CD14-positive monocyte (primary cell): ENCODE measurements at regions not wholly inside any gene's neighbourhood (a gene's known extent, or its start where the extent isn't known, plus 50 kb on each side); places are given as distances from the start of the nearest gene placed in this dataset.

Experiments
- DNase-seq, 3 donors: peaks; one replicate each; pipeline ENCODE4 v3.0.0-alpha.2; 2011 to 2022
- H2AFZ ChIP-seq: 2 replicates; pipeline ENCODE4 v1.6.0; 2012; ENCODE audit warnings: mild to moderate bottlenecking, low read depth, low read length, inconsistent platforms; ENCODE audit not compliant: insufficient read depth, poor library complexity, severe bottlenecking
- H3K27ac ChIP-seq, 2 donors: 1 replicate in 1 of 2; 2 replicates in 1 of 2; pipeline ENCODE4 v1.5.1; 2012 to 2013; ENCODE audit warnings: low read length in 2 of 2, control low read depth in 1 of 2, inconsistent platforms in 1 of 2, low read depth in 1 of 2, mild to moderate bottlenecking in 1 of 2
- H3K27me3 ChIP-seq, 2 donors: one replicate each; pipeline versions ENCODE4 v1.6.0 to v1.6.1; 2011 to 2013; ENCODE audit warnings: low read length in 2 of 2; ENCODE audit not compliant: control insufficient read depth in 2 of 2, insufficient read depth in 2 of 2
- H3K36me3 ChIP-seq, 2 donors: replicated peaks in 1 of 2; 1 replicate in 1 of 2; 2 replicates in 1 of 2; pipeline versions ENCODE4 v1.5.1 to v1.6.1; 2012 to 2013; ENCODE audit warnings: low read length in 2 of 2, control low read depth in 1 of 2, inconsistent platforms in 1 of 2, mild to moderate bottlenecking in 1 of 2; ENCODE audit not compliant: insufficient read depth in 2 of 2, control insufficient read depth in 1 of 2
- H3K4me1 ChIP-seq, 2 donors: 1 replicate in 1 of 2; 2 replicates in 1 of 2; pipeline versions ENCODE4 v1.5.1 to v1.6.1; 2012 to 2013; ENCODE audit warnings: low read length in 2 of 2, control low read depth in 1 of 2, inconsistent platforms in 1 of 2, mild to moderate bottlenecking in 1 of 2, moderate library complexity in 1 of 2; ENCODE audit not compliant: insufficient read depth in 2 of 2, control insufficient read depth in 1 of 2
- H3K4me2 ChIP-seq: replicated peaks from 2 replicates; pipeline ENCODE3; 2012; ENCODE audit warnings: low read length, moderate library complexity, mild to moderate bottlenecking; ENCODE audit not compliant: poor library complexity, severe bottlenecking; ENCODE audit errors: extremely low read depth
- H3K4me3 ChIP-seq, 3 experiments: fragments of 200-600 bp in 1 of 3; sonication (generic) in 1 of 3; replicated peaks in 1 of 3; 1 replicate in 2 of 3; 2 replicates in 1 of 3; pipeline ENCODE4 v1.5.1; 2011 to 2013; ENCODE audit warnings: low read length in 3 of 3, mild to moderate bottlenecking in 3 of 3, control low read depth in 2 of 3, low read depth in 2 of 3, inconsistent platforms in 1 of 3, moderate library complexity in 1 of 3
- H3K79me2 ChIP-seq: 2 replicates; pipeline ENCODE4 v1.6.0; 2012; ENCODE audit warnings: mild to moderate bottlenecking, control low read depth, inconsistent platforms, low read length, moderate library complexity; ENCODE audit not compliant: insufficient read depth
- H3K9ac ChIP-seq: 2 replicates; pipeline ENCODE4 v1.6.0; 2017; ENCODE audit warnings: low read length, mild to moderate bottlenecking; ENCODE audit not compliant: insufficient read depth, poor library complexity, severe bottlenecking
- H3K9me3 ChIP-seq, 2 donors: replicated peaks in 1 of 2; 1 replicate in 1 of 2; 2 replicates in 1 of 2; pipeline versions ENCODE4 v1.5.1 to v1.6.1; 2012 to 2013; ENCODE audit warnings: low read length in 2 of 2, control low read depth in 1 of 2; ENCODE audit not compliant: control insufficient read depth in 1 of 2, insufficient read depth in 1 of 2
- H4K20me1 ChIP-seq: 2 replicates; pipeline ENCODE4 v1.6.0; 2012; ENCODE audit warnings: mild to moderate bottlenecking, low read length, control low read depth, moderate library complexity; ENCODE audit not compliant: insufficient read depth
- H3K27ac Mint-ChIP-seq, 7 donors: one replicate each; pipeline ENCODE4 v1.8.0; 2020; ENCODE audit warnings: mild to moderate bottlenecking in 7 of 7, mixed read lengths in 7 of 7, moderate library complexity in 6 of 7, inconsistent platforms in 2 of 7
- H3K27me3 Mint-ChIP-seq, 3 donors: one replicate each; pipeline ENCODE4 v1.8.0; 2021 to 2022; ENCODE audit warnings: low read depth in 3 of 3, mild to moderate bottlenecking in 3 of 3, mixed read lengths in 3 of 3, moderate library complexity in 3 of 3, inconsistent platforms in 1 of 3
- H3K36me3 Mint-ChIP-seq, 2 donors: one replicate each; pipeline ENCODE4 v1.8.0; 2020; ENCODE audit warnings: mixed read lengths in 2 of 2, inconsistent platforms in 1 of 2, mild to moderate bottlenecking in 1 of 2
- H3K4me1 Mint-ChIP-seq: one replicate; pipeline ENCODE4 v1.8.0; 2020; ENCODE audit warnings: mild to moderate bottlenecking, mixed read lengths
- H3K4me3 Mint-ChIP-seq, 2 donors: one replicate each; pipeline ENCODE4 v1.8.0; 2020; ENCODE audit warnings: mild to moderate bottlenecking in 2 of 2, mixed read lengths in 2 of 2, moderate library complexity in 1 of 2
- H3K9me3 Mint-ChIP-seq, 7 donors: one replicate each; pipeline ENCODE4 v1.8.0; 2020 to 2022; ENCODE audit warnings: mixed read lengths in 7 of 7, mild to moderate bottlenecking in 6 of 7, moderate library complexity in 6 of 7, inconsistent platforms in 2 of 7
- CTCF ChIP-seq: fragments of 200-600 bp; IDR thresholded peaks from one replicate; pipeline ENCODE4 v1.8.0; 2022; ENCODE audit warnings: antibody characterized with exemption, mild to moderate bottlenecking
- WGBS: methylation state at CpG from one replicate; pipeline ENCODE4 v1.1.5; 2013; ENCODE audit warnings: missing lambda C conversion rate; ENCODE audit not compliant: insufficient coverage; 5-methylcytosine and 5-hydroxymethylcytosine counted together
- intact Hi-C, 2 donors: fragments of 100-400 bp; cut with micrococcal nuclease; formaldehyde crosslinking; loops; one replicate each; pipeline versions ENCODE4 v1.15.0 to v1.15.1; 2023

DNA sequence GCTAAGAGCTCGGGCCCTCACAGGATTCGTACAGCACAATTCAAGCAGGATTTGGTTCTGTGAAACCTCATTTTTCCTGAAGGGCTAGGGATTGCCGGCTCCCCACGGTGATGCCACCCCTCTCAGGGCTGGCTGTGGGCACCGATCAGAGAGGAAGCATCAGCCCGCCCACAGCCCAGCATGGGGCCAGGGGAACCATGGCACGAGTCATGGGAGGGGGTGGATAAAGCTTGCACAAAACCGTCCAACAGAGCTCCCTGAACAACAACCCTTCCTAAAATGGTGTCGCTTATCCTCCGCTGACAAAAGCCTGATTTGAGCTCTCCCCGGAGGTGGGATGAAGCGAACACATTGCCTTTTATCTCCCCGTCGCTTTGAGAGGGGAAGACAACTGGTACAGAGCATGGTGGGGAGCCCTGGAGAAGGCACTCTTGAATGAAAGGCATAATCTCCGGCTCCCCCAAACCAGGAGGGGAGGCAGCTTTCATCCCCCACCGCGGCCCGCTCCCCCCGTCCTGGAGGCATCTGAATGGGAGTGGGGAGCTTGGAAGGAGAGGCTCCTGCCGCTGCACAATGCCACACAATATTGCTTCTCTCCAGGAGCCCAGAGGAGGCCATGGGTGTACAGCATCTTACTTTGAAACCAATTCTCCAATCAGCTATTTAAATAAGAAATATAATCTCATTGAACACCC is 144.0 kb downstream of the RPS24 start:
- intact Hi-C loops, result no loop called here
- Mint-ChIP-seq H3K9me3 (no peaks in the 10 kb centered on the region), H3K27ac (no peak overlapping the region), H3K4me1 (no peaks in the 10 kb centered on the region), H3K36me3 (no peaks in the 10 kb centered on the region), H3K4me3 (no peak overlapping the region), H3K27me3 (peaks cover 0 to 5% (median 2%) of the 10 kb centered on the region in 3 donors)
- 80% methylated on average over 8 of the region's 20 CpGs for WGBS
- no peaks in the 10 kb centered on the region for H3K9me3 ChIP-seq
- H3K27me3 ChIP-seq, result no peaks in the 10 kb centered on the region
- H3K4me1 ChIP-seq, result no peaks in the 10 kb centered on the region
- no peaks in the 10 kb centered on the region for H3K79me2 ChIP-seq
- no peak overlapping the region for H3K4me2 ChIP-seq
- no peak overlapping the region for H3K9ac ChIP-seq
- H3K27ac ChIP-seq, result no peak overlapping the region
- H3K36me3 ChIP-seq, result no peaks in the 10 kb centered on the region
- no peaks in the 10 kb centered on the region for H4K20me1 ChIP-seq
- no peak overlapping the region for H3K4me3 ChIP-seq
- DNase-seq, result no peak
- no peak for TF ChIP-seq CTCF
- H2AFZ ChIP-seq, result no peak overlapping the region

DNA sequence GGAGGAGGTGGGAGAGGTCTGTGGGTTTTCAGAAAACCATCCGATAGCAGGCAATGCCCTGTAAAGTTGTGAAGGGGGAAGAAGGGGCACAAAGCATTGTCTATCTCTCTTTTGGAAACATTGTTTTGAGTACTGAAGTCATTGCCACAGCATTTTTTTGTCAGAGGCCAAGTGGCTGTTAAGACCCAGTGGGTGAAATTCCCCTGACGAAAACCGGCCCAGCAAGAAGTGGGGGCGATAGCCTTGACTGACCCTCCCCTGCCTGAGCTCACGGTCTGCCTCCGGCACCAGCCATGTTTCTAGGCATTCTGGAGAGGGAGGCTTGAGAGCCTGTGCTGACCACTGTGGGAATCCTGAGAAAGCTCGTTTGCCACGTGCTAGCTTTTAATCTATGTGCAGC is 144.7 kb downstream of the RPS24 start:
- no peak overlapping the region for H3K9ac ChIP-seq
- H3K4me3 ChIP-seq, result no peak overlapping the region
- H3K36me3 ChIP-seq, result no peaks in the 10 kb centered on the region
- H3K27me3 Mint-ChIP-seq, result peaks cover 0 to 5% (median 2%) of the 10 kb centered on the region in 3 donors
- no peaks in the 10 kb centered on the region for H3K9me3 Mint-ChIP-seq
- H3K27me3 ChIP-seq, result no peaks in the 10 kb centered on the region
- DNase-seq, result no peak
- H3K27ac ChIP-seq, result no peak overlapping the region
- no peak overlapping the region for H3K27ac Mint-ChIP-seq
- no peaks in the 10 kb centered on the region for H3K79me2 ChIP-seq
- no peaks in the 10 kb centered on the region for H4K20me1 ChIP-seq
- H3K4me1 ChIP-seq, result no peaks in the 10 kb centered on the region
- H3K36me3 Mint-ChIP-seq, result no peaks in the 10 kb centered on the region
- no peak for TF ChIP-seq CTCF
- no peaks in the 10 kb centered on the region for H3K4me1 Mint-ChIP-seq
- no peaks in the 10 kb centered on the region for H3K9me3 ChIP-seq
- H2AFZ ChIP-seq, result no peak overlapping the region
- 95% methylated on average over 8 of the region's 8 CpGs for WGBS
- H3K4me3 Mint-ChIP-seq, result no peak overlapping the region
- intact Hi-C loops, result no loop called here
- no peak overlapping the region for H3K4me2 ChIP-seq
